Colon (tissue), 2 donors: ENCODE measurements at regions not wholly inside any gene's neighbourhood (a gene's known extent, or its start where the extent isn't known, plus 50 kb on each side); places are given as distances from the start of the nearest gene placed in this dataset.
"Not testable (repeated sequence)": the region's sequence is repeated elsewhere in the genome, so short reads cannot be mapped to it uniquely, and the experiment has no call there.

Experiments used
- FAIRE-seq: peaks from 2 replicates; lab custom pipeline; 2012; peaks lifted over from hg19 to GRCh38; lab: Jason Lieb, UNC
- donor health status: control.
- donor health status: control.

DNA sequence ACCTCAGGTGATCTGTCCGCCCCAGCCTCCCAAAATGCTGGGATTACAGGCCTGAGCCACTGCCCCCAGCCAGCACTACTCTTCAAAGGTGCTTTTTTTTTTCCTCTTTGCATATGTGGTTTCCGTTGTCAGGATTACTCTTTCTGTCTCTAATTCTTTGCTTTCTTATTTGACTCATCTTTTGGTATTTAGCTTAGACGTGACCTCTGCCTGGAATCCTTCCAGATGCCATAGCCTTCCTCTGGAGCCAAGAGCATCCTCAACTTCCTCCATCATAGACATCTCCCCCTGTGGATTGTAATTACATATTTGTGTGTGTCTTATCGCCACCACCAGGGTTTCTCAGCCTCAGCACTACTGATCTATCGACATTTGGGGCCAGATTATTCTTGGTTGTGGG lies 84.4 kb upstream of the XYLT1 start:
- no peak for FAIRE-seq

DNA sequence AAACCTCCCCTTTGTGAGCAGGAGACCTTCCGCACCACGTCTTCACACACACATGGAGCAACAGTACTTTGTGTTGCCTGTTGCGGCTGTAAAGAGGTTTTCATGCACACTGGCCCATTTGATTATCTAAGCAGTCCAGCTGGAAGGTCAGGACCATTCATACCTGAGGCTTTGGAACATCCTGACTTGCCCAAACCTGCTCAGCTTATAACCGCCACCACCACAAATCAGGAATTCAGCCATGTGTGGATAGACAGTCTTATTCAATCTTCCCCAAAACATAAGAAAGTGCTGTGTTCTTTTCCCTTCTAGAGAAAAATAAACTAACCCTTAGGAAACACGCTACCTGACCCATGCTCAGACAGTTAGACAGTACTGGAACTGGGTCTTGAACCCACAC lies 81.6 kb upstream of the XYLT1 start:
- no peak for FAIRE-seq

DNA sequence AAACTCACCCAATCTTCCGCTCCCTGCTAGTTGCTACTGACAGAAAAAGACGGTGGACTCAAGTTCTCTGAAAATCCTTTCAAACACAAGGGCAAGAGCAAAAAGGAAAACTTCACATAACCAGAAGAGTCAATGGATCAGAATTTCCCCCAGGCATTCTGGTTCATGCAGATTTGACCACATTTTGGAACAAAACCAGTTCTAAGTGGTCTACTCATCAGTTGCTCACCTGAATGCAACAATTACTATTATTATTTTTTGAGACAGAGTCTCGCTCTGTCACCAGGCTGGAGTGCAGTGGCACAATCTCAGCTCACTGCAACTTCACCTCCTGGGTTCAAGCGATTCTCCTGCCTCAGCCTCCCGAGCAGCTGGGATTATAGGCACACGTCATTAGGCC lies 80.9 kb upstream of the XYLT1 start:
- FAIRE-seq = not testable (repeated sequence)

DNA sequence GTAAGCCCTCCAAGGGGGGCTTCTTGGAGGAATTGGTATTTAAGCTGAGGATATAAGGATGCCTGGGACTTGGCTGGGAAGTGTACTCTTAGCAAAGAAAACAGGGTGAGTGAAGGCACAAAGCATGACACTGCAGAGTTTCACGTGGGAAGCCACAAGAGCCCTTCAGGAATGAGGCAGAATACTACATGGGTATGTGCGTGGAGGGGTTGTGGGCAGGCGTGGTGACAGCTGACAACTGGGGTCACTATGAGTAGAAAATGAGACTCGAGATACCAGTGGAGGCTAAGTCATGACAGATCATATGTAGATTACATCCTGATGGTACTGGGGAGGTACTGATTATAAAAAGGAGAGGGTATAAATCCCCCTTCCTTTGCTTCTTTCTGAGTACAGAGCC lies 78.1 kb upstream of the XYLT1 start:
- no peak for FAIRE-seq

DNA sequence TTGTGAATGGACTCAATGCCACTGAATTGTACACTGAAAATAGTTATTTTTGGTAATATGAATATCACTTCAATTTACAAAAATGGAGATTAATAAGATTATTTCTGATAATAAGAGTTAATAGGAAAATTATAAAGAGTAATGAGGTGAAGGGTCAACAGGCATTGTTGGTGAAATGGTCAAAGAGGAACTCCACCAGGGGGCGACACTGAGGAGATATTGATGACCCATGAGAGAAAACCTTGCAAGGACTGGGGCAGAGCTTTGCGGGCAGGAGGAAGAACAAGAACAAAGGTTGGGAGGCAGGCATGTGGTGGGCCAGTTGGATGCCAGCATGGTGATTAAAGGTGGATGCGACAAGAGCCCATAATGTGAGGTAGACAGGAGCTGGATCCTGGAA lies 74.0 kb upstream of the XYLT1 start:
- no peak for FAIRE-seq

DNA sequence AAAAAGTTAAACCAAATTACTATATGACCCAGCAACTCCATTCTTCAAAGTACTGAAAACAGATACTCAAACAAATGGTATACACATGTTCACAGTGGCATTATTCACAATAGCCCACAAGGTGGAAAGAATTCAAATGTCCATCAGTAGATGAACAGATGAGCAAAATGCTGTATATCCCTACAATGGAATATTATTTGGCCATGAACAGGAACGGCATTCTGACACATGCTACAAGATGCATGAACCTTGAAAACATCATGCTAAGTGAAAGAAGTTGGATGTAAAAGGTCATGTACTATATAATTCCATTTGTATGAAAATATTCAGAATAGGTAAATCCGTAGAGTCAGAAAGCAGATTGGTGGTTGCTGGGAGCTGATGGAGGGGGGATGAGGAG lies 73.5 kb upstream of the XYLT1 start:
- no peak for FAIRE-seq

DNA sequence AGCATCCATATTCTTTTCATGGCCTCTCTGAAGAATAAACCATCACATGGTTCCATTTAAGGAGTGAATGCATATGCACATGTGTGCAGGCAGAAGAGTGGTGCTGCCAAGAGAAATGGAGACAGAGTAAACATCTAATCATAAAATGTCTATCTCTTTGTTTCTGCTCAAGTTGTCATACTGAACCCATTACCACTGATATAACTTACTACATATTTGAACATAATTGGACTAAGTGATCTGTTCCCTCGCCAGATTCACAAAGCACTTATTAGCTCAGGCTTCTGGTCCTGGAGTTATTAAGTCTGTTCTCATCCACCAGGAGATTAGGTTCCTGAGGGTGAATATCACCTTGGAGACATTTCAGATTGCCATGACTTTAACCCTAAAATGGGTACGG lies 72.3 kb upstream of the XYLT1 start:
- FAIRE-seq = no peak

DNA sequence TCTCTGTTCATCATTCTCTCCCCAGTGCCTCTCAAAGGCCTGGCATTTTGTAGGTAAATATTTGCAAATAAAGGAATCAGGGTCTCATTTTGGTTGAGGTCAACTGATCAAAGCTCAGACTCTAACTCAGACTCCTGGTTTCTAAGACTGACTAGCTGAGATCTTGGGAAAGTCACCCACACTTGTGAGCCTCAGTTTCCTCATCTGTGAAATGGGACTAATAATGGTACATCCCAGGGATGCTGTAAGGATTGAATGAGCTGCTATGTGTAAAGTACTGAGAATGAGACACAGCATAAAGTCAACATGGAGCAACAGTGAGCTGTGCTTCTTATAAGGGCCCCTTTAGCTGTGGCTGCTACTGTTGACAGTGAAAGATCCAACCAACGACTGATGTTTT lies 70.6 kb upstream of the XYLT1 start:
- FAIRE-seq = no peak

DNA sequence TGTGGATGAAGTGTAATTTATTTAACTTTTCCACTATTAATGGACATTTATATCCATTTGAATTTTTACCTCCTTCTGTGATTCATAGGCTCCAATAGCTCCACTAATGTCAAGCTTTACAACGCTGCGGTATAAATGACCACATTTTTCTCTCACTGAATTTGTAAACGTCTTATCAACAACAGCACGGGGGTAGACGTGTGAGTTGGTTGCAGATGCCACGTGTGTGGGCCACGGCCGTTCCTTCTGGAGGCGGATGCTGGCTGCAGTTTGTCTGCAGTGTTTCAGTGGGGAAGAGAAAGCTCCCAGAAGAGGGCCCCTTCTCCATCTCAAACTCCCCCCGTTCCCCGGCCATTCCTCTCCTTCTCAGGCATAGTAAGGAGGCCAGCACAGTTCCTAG lies 68.2 kb upstream of the XYLT1 start:
- no peak for FAIRE-seq

DNA sequence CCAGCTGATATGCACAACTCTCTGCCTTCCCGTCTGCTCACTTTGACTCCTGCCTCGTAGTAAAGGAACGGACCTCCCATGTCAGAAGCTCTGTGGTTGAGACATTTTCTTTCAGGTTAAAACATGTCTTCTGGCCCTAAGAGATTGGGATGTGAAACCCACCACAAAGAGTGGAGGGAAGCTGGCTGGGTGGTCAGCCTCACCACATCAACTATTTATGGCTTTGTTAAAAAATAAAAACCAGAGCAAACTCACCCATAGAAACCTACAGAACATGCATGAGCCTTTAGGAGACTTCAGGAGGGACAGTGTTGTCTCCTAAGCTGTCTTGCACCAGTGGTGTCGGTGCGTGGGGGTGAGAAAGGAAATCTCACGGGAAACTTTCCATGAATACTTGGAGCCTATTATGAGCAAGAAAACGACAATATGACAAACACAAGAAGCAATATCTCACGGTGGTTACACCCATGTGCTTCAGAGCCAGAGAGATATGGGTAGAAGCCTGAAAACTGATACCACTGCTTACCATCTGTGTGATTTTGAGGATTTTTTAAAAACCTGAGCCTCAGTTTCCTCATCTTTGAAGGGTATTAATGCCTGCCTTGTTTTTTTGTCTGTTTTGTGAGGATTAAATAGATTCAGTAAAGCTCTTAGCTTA lies 61.7 kb upstream of the XYLT1 start:
- no peak for FAIRE-seq

DNA sequence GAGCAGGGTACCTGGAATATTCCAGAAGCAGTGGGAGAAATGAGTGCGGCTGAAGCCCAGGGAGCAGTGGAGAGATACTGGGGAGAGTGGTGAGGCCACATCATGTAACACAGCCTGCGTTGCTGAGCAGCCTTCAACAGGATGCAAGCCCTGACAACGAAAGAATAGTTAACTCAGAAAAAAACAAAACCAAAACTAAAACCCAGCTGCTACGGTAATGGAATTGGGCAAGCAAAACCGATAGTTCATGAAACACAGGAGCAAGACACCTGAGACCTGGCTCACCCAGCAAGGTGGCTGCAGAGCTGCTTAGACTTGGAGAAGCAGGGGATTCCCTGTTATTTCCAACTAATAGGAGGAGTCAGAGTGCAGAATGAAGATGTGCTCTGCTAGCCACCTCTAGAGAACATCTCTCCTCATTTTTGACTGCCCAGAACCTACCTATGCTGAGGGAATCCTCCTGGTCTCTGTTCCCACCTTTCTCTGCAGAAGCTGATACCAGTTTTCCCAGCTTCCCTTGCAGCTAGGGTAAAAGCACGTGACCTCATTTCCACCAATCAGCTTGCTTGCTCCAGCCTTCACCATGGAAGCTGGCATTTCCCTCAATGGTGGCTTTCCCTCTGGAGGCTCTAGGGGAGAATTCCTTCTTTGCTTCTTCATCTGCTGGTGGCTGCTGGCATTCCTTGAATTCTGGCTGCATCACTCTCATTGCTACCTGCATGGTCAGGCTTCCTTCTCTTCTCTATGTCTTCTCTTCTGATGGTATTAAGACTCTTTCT lies 59.4 kb upstream of the XYLT1 start:
- FAIRE-seq = no peak

DNA sequence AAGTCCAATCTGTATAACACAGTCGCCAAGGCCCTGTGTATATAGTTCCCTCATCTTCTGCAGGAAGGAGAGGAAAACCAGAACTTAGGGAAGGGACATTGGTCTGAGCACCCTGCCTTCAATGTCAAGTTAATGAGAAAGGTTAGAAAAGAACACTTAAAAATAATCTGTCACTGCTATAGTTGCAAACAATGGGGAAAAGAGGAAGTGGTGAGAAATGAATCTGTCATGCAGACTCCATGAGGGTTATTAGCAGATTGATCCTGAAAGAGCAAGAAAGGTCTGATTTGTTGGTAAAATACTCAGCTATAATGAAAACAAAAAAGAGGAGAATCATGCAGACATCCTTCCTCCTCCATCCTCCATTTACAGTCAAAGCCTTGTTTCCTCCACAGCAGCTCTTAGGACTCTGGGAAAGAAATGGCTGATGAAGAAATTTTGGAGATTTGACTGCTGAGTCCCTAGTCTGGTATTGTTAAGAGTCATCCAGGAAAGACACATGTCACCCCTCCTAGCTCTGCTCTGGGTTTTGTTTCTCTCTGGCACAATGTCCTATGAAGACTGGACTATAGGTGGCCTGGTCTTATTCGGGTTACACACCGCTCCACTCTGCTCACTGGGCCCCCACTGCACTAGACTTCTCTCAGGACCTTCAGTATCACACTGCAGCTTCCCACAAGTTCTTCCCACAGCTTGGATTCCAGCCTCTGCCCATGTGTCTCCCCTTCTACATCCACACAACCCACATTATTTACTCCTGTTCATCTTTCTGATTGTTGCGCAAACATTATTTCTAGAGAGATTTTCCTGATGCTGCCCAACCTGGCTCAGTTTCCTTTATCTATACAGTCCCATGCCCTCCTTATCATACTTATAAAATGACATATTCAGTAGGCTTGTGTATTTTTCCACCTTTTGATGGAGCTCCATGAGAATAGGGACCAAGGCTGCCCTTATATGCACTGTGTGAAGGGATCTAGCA lies 56.5 kb upstream of the XYLT1 start:
- no peak for FAIRE-seq

DNA sequence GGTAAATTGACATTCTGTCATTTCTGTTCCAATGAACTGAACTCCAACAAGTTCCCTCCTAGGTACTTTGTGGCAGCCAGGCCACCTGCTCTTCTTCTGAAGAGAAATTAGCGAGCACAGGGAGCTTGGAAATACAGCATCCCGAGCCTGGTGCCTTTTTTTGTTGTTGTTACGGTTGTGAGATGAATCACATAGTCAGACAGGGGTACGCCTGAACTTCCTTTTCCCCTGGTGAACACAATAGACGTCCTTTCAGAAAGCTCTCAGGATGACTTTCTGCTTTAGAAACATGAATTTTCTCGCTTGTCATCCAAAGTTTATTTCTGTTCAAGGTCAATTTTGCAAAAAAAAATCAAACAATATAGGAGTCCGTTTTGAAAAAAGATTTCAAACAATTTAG lies 53.9 kb upstream of the XYLT1 start:
- FAIRE-seq = no peak

DNA sequence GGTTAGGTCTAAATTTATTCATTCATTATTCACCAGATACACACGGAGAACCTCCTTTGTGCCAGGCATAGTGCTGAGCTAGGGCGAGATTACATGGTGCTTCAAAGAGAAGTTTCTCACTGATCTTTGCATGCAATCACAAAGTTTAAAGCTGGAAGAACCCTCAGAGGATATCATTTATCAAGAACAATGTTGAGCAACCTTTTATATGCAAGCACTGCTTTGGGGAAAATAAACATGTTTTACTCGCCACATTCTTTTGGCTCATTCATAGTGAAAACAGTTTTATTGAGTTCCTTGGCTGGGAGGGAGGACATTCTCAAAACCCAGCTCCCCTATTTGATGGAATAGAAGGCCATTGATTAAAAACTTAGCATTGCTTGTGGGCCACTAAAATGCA lies 49.8 kb upstream of the XYLT1 start:
- no peak for FAIRE-seq
